WERI-Rb-1 (cell line): ENCODE measurements at regions not wholly inside any gene's neighbourhood (a gene's known extent, or its start where the extent isn't known, plus 50 kb on each side); places are given as distances from the start of the nearest gene placed in this dataset.
A peak's percentile ranks its signal among the peaks of the same experiment; 100 is the strongest.
"Not testable (repeated sequence)": the region's sequence is repeated elsewhere in the genome, so short reads cannot be mapped to it uniquely, and the experiment has no call there.

Source experiments
- DNase-seq: peaks from one replicate; pipeline ENCODE4 v3.0.0-alpha.2; 2020
- H3K27ac ChIP-seq: fragments of 250-450 bp; sonication (Bioruptor Pico); 2 replicates; pipeline ENCODE4 v1.5.1; 2020; ENCODE audit warnings: mild to moderate bottlenecking, moderate library complexity
- H3K27me3 ChIP-seq: fragments of 250-450 bp; sonication (Bioruptor Pico); 2 replicates; pipeline ENCODE4 v1.5.1; 2021; ENCODE audit warnings: mild to moderate bottlenecking, low read depth, moderate library complexity; ENCODE audit not compliant: insufficient read depth, severe bottlenecking
- H3K36me3 ChIP-seq: fragments of 250-450 bp; sonication (Bioruptor Pico); 2 replicates; pipeline ENCODE4 v1.5.1; 2020; ENCODE audit warnings: mild to moderate bottlenecking, moderate library complexity
- H3K4me3 ChIP-seq: 2 replicates; pipeline ENCODE4 v1.5.1; 2011; ENCODE audit warnings: low read depth, mild to moderate bottlenecking, control low read depth, low read length
- H3K9me3 ChIP-seq: fragments of 250-450 bp; sonication (Bioruptor Pico); 2 replicates; pipeline ENCODE4 v1.5.1; 2021; ENCODE audit warnings: mild to moderate bottlenecking, moderate library complexity; ENCODE audit not compliant: severe bottlenecking
- TF ChIP-seq, protein P1 (sequence below): IDR thresholded peaks from 2 replicates; pipeline ENCODE4 v1.5.1; 2011; ENCODE audit warnings: low read depth, mild to moderate bottlenecking, control low read depth, inconsistent platforms, low read length

DNA sequence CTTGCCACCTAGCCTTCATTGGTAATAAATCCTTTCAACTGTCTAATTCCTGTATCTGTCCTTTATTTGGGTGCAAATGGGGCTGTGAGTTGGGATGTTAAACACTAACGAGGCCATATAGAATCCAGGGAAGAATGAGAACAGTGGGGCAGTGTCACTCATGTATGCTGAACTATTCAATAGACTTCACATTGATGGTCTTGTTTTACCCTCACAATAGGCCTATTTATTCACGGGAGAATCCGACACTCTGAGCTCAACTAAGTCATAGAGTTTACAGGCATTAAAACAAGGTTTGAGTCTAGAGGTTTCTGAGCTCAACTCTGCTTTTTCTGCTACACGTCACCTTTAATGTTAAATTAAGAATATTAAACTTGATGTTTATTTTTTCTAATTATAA is 421.6 kb downstream of the SOX11 start:
- H3K27me3 ChIP-seq, result no peaks in the 10 kb centered on the region
- peak overlapping the region; percentile 4; the same call in 1 of the 2 replicates for H3K27ac ChIP-seq
- no peak overlapping the region for H3K4me3 ChIP-seq
- no peaks in the 10 kb centered on the region for H3K36me3 ChIP-seq
- DNase-seq, result no peak
- H3K9me3 ChIP-seq, result no peaks in the 10 kb centered on the region
- TF ChIP-seq, protein P1, sequence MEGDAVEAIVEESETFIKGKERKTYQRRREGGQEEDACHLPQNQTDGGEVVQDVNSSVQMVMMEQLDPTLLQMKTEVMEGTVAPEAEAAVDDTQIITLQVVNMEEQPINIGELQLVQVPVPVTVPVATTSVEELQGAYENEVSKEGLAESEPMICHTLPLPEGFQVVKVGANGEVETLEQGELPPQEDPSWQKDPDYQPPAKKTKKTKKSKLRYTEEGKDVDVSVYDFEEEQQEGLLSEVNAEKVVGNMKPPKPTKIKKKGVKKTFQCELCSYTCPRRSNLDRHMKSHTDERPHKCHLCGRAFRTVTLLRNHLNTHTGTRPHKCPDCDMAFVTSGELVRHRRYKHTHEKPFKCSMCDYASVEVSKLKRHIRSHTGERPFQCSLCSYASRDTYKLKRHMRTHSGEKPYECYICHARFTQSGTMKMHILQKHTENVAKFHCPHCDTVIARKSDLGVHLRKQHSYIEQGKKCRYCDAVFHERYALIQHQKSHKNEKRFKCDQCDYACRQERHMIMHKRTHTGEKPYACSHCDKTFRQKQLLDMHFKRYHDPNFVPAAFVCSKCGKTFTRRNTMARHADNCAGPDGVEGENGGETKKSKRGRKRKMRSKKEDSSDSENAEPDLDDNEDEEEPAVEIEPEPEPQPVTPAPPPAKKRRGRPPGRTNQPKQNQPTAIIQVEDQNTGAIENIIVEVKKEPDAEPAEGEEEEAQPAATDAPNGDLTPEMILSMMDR, result no peak

DNA sequence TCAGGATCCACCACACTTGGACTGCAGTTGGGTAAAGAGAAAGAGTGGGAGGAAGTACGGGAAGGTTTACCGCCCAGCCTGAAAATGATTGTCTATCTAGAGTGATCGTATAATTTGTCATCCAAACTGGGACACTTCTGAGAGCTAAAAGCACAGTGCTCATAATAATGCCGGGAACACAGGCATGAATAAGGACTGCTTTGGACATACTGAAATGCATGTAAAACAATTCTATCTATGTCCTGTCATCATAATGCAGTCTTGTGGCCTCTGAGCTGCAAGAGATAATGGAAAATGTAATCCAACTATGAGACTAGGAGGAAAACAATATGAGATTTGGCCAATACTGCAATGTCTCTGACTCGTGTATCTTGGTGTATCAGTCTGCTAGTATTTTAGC is 435.5 kb downstream of the SOX11 start:
- no peak for DNase-seq
- no peaks in the 10 kb centered on the region for H3K9me3 ChIP-seq
- TF ChIP-seq, protein P1, result no peak

DNA sequence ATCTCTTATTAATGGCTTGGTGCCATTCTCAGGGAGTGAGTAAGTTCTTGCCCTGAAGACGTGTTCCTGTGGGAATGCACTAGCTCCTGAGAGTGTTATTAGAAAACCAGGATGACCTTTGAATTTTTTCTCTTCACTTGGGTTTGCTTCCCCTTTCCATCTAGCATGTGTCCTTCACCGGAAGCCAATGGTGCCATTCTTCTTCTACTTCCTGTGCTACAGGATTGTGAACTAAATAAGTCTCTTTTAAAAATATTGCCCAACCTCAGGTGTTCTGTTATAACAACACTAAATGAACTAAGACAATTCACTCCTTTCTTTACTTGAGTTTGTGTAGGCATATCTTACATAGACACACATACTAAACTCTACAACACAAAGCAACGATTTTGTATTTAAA is 447.0 kb downstream of the SOX11 start:
- Histone ChIP-seq H3K27me3 (no peaks in the 10 kb centered on the region), H3K36me3 (no peaks in the 10 kb centered on the region), H3K27ac (no peak overlapping the region), H3K9me3 (peaks cover 2% of the 10 kb centered on the region), H3K4me3 (no peak overlapping the region)
- no peak for DNase-seq
- TF ChIP-seq, protein P1, result no peak

More for the DNA sequence above, 435.5 kb downstream of the SOX11 start:
- Histone ChIP-seq H3K4me3 (no peak overlapping the region), H3K27ac (no peak overlapping the region), H3K36me3 (no peaks in the 10 kb centered on the region), H3K27me3 (no peaks in the 10 kb centered on the region)

DNA sequence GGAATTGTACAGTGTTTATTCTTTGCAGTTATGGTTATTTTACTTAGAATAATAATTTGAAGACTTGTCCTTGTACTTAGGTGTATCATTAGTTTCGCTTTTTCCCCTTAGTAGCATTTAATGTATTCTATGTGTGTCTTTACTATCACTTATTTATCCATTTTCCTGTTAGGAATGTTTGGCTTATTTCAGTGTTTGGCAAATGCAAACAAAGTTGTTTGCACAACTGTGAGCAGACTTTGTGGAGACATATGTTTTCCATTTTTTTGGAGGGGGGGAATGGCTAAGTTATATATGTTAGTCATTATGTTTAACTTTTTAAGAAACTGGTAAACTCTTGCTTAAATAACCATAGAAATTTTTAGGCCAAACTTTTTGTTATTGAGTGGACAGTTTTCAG is 447.7 kb downstream of the SOX11 start:
- no peak overlapping the region for H3K27ac ChIP-seq
- H3K4me3 ChIP-seq, result no peak overlapping the region
- H3K9me3 ChIP-seq, result peaks cover 2% of the 10 kb centered on the region
- TF ChIP-seq, protein P1, result no peak
- DNase-seq, result no peak
- H3K36me3 ChIP-seq, result no peaks in the 10 kb centered on the region
- H3K27me3 ChIP-seq, result no peaks in the 10 kb centered on the region

DNA sequence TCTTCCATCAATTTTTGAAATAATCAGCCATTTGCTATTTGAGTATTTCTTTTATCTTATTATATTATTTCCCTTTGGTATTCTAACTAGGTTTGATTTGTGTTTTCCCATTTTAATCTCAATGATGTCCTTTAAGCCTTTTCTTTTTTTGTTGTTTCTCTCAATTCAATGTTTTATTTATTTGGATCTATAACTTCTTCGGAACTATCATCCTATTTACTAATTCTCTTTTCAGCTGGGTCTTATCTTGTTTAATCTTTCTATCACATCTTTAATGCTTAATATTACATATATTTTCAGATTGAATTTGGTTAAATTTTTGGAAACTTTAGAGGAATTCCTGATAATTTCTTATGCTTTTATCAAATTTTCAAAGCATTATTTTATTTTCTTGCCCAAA is 448.3 kb downstream of the SOX11 start:
- no peak for DNase-seq
- H3K4me3 ChIP-seq, result no peak overlapping the region
- TF ChIP-seq, protein P1, result no peak
- no peaks in the 10 kb centered on the region for H3K36me3 ChIP-seq
- H3K9me3 ChIP-seq, result peaks cover 2% of the 10 kb centered on the region
- H3K27me3 ChIP-seq, result no peaks in the 10 kb centered on the region
- H3K27ac ChIP-seq, result no peak overlapping the region

DNA sequence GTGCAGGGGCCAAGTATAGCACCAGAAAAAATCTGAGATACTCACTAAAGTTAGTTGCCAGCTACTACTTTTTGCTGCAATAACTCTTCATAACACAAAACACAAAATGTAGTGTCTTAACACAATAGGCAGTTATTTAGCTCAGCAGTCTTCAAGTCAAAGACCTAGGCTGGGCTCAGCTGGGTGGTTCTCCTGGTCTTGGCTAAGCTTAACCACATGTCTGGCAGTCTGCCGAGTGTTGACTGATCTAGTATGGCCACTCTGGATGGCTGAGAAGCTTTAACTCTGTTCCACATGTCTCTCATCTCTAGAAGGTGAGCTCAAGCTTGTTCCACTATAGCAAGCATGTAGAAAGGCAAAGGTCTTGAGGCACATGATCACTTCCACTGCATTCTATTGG is 451.6 kb downstream of the SOX11 start:
- Histone ChIP-seq H3K4me3 (no peak overlapping the region), H3K27me3 (no peaks in the 10 kb centered on the region), H3K36me3 (no peaks in the 10 kb centered on the region), H3K27ac (no peak overlapping the region), H3K9me3 (peaks cover 2% of the 10 kb centered on the region)
- DNase-seq, result no peak
- TF ChIP-seq, protein P1, result no peak

DNA sequence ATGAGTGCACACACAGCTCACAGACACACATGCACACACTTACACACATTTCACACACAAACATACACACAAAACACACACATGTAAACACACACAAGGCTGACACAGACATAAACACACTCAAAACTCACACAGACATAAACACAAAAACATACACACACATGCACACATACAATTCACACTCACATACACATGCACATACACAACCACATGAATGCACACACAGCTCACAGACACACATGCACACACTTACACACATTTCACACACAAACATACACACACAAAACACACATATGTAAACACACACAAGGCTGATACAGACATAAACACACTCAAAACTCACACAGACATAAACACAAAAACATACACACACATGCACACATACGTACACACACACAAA is 455.0 kb downstream of the SOX11 start:
- not testable (repeated sequence) for H3K36me3 ChIP-seq, H3K9me3 ChIP-seq, H3K27ac ChIP-seq, H3K27me3 ChIP-seq, DNase-seq, H3K4me3 ChIP-seq
